ENCODE measurements at regions not wholly inside any gene's neighbourhood (a gene's known extent, or its start where the extent isn't known, plus 50 kb on each side); places are given as distances from the start of the nearest gene placed in this dataset.

DNA sequence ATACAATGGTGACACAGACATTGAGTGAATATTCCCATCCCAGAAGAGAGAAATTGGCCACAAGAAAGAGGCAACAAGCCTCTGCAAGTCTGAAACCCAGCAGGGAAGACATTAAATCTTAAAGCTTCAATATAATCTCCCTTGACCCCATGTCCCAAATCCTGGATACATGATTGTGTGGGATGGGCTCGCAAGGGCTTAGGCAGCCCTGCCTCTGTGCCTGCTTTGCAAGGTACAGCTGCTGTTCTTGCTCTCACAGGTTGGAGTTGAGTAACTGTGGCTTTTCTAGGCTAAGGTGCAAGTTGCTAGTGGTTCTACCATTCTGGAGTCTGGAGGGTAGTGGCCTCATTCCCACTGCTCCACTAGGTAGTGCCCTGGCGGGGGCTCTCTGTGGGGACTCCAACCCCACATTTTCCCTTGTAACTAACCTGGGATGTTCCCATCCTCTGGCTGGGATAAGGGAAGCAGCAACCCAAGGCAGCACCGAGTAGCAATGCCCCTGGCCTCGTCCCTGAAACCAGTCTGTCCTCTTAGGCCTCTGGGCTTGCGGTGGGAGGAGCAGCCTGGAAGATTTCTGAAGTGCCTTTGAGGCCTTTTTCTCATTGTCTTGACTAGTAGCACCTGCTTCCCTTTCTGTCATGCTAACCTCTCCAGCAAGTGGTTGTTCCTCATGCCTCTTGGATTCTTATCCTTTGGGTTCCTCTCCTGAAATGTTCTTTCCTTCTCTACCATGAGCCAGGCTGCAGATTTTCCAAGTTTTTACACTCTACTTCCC lies 90.0 kb downstream of the FAM174B start:
- DNase-seq: no peak

GRCh38 chr15:92561754-92562153 lies 93.8 kb downstream of the FAM174B start:
- DNase-seq: no peak

DNA sequence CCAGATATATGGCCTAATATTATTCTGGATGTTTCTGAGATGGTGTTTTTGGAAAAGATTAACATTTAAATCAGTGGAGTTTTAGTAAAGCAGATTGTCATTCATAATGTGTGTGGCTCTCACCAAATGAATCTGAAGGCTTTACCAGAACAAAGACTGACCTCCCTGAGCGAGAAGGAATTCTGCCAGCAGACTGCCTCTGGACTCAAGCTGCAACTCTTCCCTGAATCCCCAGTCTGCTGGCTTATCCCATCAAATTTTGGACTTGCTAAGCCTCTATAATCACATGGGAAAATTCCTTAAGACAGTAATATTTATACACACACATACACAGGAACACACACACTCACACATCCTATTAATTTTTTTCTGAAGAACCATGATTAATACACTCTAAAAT lies 102.3 kb downstream of the FAM174B start:
- no peak for DNase-seq

GRCh38 chr15:92545996-92546395 lies 109.6 kb downstream of the FAM174B start:
- no peak for DNase-seq

GRCh38 chr15:92541291-92542200 lies 114.0 kb downstream of the FAM174B start:
- DNase-seq: no peak

DNA sequence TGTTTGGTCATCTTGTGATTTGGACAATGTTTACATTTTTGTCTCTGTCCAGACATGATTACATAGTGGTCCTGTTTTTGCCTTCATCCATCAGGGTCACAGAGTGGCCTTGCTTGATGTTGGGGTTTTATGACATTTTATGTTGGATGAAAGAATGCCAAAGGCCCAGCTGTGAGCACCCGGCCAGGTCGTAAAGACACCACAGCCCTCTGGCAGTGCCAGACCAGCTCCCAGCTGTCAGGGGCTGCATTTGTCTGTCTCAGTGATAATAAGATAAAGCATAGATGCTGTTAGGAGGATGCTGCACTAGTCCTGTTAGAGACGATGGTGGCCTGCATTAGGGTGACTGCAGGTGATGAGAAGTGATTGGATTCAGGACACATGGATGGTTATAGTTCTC lies 117.5 kb downstream of the FAM174B start:
- DNase-seq: no peak

DNA sequence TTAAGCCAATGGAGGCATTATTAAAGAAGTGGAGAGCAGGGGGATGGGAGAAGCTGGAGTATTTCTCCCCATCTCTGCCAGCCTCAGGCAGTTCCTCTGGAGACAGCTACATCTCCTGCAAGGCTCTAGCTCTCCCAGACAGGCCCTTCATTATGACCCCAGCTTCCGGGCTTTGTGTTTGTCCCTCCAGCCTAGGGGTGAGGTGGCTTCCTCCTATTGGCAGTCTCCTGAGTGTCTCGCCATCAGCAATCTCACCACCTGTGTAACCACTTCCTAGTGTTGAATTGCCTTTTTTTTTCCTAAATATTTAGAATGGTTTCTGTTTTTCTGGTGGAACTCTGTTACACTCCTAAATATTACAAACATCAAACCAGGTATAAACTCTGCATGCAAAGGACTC lies 122.3 kb downstream of the FAM174B start:
- no peak for DNase-seq

GRCh38 chr15:92531406-92531805 lies 124.2 kb downstream of the FAM174B start:
- DNase-seq: no peak

DNA sequence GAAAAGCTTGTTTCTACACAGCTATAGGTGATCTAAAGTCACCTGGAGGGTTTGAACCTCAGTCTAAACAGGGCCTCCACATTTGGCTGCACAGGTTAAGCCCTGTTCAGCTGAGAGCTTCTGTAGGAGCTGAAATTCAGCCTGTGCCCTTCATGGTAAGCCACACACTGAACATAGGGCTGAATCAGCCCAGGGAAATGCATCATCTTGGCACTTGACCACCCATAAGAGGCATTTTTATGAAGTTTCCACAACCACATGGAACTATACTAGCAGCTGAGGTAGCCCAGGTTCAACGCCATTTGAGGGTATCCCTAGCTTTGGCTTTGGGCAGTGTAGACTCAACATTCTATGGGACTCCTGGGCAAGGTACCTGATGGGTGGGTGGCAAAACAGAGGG lies 126.8 kb downstream of the FAM174B start:
- DNase-seq: no peak

DNA sequence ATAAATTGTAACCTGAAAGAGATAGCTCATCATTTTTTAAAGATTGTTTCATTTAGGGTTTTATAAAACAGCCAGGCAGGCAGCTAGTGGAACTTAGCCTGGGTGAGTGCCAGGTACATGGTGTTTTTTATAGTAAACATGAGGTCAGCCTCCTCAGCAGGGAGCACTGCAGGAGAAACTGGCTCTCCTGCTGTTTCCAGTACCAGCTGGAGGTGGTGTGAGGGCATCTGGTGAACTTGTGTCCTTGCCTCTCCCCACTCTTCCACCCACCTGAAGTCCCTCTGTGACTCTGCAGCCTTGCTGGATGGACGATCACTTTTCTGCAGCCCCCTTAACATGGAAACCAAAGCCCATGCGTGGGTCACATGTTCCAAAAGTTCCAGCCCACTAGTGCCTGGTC lies 128.4 kb downstream of the FAM174B start:
- DNase-seq: no peak

DNA sequence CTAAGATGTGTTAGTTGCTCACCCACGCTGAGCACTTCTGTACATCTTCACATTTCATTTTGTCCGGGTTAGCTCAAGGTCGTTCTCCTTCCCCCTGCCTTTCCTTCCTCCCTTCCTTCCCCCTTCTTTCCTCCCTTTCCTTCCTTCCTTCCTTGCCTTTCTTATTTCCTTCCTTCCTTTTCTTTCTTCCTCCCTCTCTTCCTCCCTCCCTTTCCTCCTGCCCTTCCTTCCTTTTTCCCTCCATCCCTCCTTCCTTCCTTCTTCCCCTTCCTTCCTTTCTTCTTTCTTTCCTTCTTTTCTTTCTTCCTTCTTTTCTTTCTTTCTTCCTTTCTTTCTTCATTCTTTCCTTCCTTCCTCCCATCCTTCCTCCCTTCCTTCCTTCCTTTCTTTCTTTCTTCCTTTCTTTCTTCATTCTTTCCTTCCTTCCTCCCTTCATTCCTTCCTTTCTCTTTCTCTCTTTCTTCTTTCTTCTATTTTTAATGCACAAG lies 129.8 kb downstream of the FAM174B start:
- DNase-seq: no peak

DNA sequence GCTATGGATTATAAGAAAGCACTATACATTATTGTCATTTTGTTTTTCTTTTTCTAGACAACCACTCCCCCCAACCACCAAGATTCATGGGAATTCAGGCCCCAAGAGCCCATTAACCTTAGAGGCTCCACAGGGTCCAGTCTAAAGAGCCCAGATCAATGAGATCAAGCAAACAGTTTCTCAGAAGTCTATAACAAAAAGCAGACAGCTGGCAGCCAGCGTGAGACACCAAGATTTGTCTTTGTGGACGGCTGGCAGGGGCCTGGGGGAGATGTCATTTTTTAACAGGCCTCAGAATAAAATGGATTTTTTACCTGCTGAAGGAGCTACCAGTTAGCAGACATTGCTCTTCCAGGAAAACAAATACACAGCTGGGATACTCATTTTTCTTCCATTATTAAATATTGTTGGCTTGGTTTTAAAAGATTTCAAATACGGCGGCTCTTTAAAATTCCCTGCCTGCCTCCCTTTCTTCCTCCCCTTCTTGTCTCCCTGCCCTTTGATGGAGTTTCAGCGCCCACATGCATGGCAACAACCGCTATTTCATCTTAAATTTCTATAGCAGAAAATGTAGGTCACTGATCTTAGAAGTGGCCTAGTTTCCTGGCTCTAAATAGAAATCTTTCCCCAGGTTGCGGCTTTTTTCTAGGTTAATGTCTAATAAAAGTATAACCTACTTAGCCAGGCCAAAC lies 130.6 kb downstream of the FAM174B start:
- DNase-seq: no peak

DNA sequence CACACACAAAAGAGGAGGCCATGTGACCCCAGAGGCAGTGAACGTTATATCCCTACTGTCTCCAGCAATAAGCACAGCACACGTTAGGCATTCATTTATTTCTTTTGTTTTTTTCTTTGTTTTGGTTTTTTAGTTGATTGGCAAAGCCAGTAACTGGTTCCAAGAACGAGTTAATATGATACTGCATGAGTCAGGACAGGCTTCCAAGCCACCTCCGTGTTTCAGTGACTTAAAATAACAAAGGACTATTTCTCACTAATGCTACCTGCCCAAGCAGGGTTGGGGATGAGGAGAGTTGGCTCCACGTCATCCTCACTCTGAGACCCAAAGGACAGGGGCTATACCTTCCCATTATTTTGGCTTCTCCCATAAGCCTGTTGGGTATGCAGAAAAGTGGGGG lies 130.5 kb downstream of the ST8SIA2 start:
- DNase-seq: no peak

- DNase-seq: no peak
These were observed 129.5 kb downstream of the ST8SIA2 start for GRCh38 chr15:92523176-92523575.

DNA sequence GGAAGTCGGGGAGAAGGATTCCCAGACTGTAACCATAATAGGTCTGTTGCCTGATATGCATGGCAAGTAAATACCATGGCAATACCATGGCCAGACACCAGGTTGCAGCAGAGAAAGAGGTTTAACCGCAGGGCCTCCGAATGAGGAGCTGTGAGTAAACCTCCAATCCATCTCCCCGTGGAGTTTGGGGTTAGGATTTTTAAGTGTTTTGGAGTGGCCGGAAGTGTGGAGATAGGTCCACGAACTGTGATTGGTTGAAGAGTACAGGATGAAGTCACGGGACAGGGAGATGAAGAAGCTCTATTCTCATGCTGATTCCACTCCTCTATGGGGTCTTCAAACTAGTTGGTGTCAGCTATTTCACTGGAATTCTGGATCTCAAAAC lies 127.9 kb downstream of the ST8SIA2 start:
- DNase-seq: peak; percentile 35

DNA sequence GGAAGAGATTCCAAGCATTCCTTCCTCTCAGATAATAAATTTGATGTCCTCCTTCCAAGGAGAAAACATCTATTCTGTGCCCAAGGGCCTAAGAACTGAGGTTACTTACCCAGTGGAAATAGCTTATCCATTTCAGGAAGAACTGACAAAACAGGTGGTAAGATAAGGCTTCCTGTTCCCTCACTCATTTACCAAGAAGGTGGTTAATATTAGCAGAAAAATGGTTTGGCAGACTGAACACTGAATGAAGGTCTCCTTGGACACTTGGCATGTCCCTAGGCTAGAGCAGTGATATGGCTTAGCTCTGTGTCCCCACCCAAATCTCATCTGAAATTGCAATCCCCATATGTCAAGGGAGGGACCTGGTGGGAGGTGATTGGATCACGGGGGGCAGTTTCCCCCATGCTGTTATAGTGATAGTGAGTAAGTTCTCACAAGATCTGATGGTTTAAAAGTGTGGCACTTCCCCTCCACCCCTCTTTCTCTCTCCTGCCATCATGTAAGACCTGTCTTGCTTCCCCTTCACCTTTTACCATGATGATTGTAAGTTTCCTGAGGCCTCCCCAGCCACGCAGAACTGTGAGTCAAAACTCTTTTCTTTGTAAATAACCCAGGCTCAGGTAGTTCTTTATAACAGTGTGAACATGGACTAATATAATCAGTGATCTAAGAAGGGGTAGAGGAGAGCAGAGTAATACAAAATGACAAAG lies 127.4 kb downstream of the ST8SIA2 start:
- no peak for DNase-seq

DNA sequence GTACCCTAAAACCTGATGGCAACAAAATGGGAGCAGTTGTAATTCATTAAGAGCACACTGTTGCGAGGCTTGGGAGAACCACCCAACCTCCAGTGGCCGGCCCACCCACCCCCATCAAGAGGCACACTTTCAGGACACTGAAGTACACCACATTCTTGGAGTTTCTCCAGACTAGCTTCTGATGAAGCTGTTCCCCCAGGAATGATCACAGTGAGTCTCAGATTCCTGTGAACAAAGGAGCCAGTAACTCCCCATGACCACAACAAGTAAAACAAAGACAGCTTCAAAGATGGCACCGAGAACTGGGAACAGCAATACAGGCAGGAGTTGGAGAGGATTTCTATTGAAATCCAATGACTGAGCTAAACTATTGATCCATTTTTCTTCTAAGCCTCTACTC lies 126.0 kb downstream of the ST8SIA2 start:
- DNase-seq: no peak
